ENCODE measurements at regions not wholly inside any gene's neighbourhood (a gene's known extent, or its start where the extent isn't known, plus 50 kb on each side); places are given as distances from the start of the nearest gene placed in this dataset.

- TF ChIP-seq POLR2A (IDR thresholded peaks at IDR 0.05) (no peak), POLR2AphosphoS5 (IDR thresholded peaks at IDR 0.05) (no peak)
Observed at GRCh38 chr18:41771973-41772372, 183.1 kb upstream of the PIK3C3 start.
